ENCODE measurements at regions not wholly inside any gene's neighbourhood (a gene's known extent, or its start where the extent isn't known, plus 50 kb on each side); places are given as distances from the start of the nearest gene placed in this dataset.

- no peak for TF ChIP-seq RFX5 (IDR thresholded peaks at IDR 0.05; ENCODE audit: low read length)
Measured at GRCh38 chr13:59043016-59043415, 1120.7 kb downstream of the DIAPH3 start (continued).

GRCh38 chr13:59047546-59047945 lies 1116.2 kb downstream of the DIAPH3 start:
- H3K9ac ChIP-seq: no peak overlapping the region
- no peaks in the 10 kb centered on the region for H3F3A ChIP-seq (replicated peaks; ENCODE audit: insufficient read depth)
- H3K27ac ChIP-seq (ENCODE audit: low read depth in 2 of 2, low read length in 1 of 2): no peak overlapping the region
- POLR2A ChIA-PET: no interaction called here
- H3K4me1 ChIP-seq (ENCODE audit: control insufficient read depth in 1 of 2, insufficient read depth in 2 of 2, low read depth in 1 of 2, low read length in 1 of 2): no peaks in the 10 kb centered on the region; a peak in 1 of 4 replicates
- WGBS (ENCODE audit: low lambda C conversion rate): 26% methylated on average over 2 of the region's 2 CpGs
- no peaks in the 10 kb centered on the region for H3K9me3 ChIP-seq
- no peak for TF ChIP-seq SIN3A (IDR thresholded peaks at IDR 0.05; ENCODE audit: borderline replicate concordance, low read depth, low read length)
- H3K79me2 ChIP-seq (ENCODE audit: insufficient read depth): no peaks in the 10 kb centered on the region
- H3K27me3 ChIP-seq (ENCODE audit: insufficient read depth): no peaks in the 10 kb centered on the region
- H3K9me2 ChIP-seq: no peaks in the 10 kb centered on the region
- no peak for DNase-seq
- H2AFZ ChIP-seq (ENCODE audit: low read depth): no peak overlapping the region
- CTCF ChIA-PET: no interaction called here
- H3K4me3 ChIP-seq (ENCODE audit: low read depth in 2 of 2, low read length in 1 of 2): no peak overlapping the region
- H4K20me1 ChIP-seq (ENCODE audit: insufficient read depth): no peaks in the 10 kb centered on the region
- no peaks in the 10 kb centered on the region for H3K36me3 ChIP-seq (replicated peaks in 1 of 2; ENCODE audit: control insufficient read depth in 1 of 2, insufficient read depth in 2 of 2, low read length in 1 of 2)
- no peak overlapping the region for H3K4me2 ChIP-seq

GRCh38 chr13:59061621-59062020 lies 1102.1 kb downstream of the DIAPH3 start:
- TF ChIP-seq USF1 (IDR thresholded peaks at IDR 0.05; ENCODE audit: borderline replicate concordance, low read depth): no peak
- Histone ChIP-seq H3K79me2 (ENCODE audit: insufficient read depth) (no peaks in the 10 kb centered on the region), H3K36me3 (replicated peaks in 1 of 2; ENCODE audit: control insufficient read depth in 1 of 2, insufficient read depth in 2 of 2, low read length in 1 of 2) (no peaks in the 10 kb centered on the region), H3K4me1 (ENCODE audit: control insufficient read depth in 1 of 2, insufficient read depth in 2 of 2, low read depth in 1 of 2, low read length in 1 of 2) (no peaks in the 10 kb centered on the region; a peak in 1 of 4 replicates), H3K9me2 (no peaks in the 10 kb centered on the region), H3K9me3 (no peaks in the 10 kb centered on the region), H2AFZ (ENCODE audit: low read depth) (no peak overlapping the region), H3K4me2 (no peak overlapping the region), H3K9ac (no peak overlapping the region), H3K4me3 (ENCODE audit: low read depth in 2 of 2, low read length in 1 of 2) (no peak overlapping the region), H3K27me3 (ENCODE audit: insufficient read depth) (no peaks in the 10 kb centered on the region), H3F3A (replicated peaks; ENCODE audit: insufficient read depth) (no peaks in the 10 kb centered on the region), H4K20me1 (ENCODE audit: insufficient read depth) (no peaks in the 10 kb centered on the region), H3K27ac (ENCODE audit: low read depth in 2 of 2, low read length in 1 of 2) (no peak overlapping the region)
- ChIA-PET CTCF (no interaction called here), POLR2A (no interaction called here)
- 77% methylated on average over 1 of the region's 1 CpG for WGBS (ENCODE audit: low lambda C conversion rate)
- DNase-seq: no peak

GRCh38 chr13:59064042-59064441 lies 1099.7 kb downstream of the DIAPH3 start:
- Histone ChIP-seq H3K36me3 (replicated peaks in 1 of 2; ENCODE audit: control insufficient read depth in 1 of 2, insufficient read depth in 2 of 2, low read length in 1 of 2) (no peaks in the 10 kb centered on the region), H3K9ac (no peak overlapping the region), H3K4me1 (ENCODE audit: control insufficient read depth in 1 of 2, insufficient read depth in 2 of 2, low read depth in 1 of 2, low read length in 1 of 2) (no peaks in the 10 kb centered on the region; a peak in 1 of 4 replicates), H3K27me3 (ENCODE audit: insufficient read depth) (no peaks in the 10 kb centered on the region), H3K27ac (ENCODE audit: low read depth in 2 of 2, low read length in 1 of 2) (no peak overlapping the region), H3K4me3 (ENCODE audit: low read depth in 2 of 2, low read length in 1 of 2) (no peak overlapping the region), H4K20me1 (ENCODE audit: insufficient read depth) (no peaks in the 10 kb centered on the region), H3F3A (replicated peaks; ENCODE audit: insufficient read depth) (no peaks in the 10 kb centered on the region), H3K4me2 (no peak overlapping the region), H3K79me2 (ENCODE audit: insufficient read depth) (no peaks in the 10 kb centered on the region), H3K9me2 (no peaks in the 10 kb centered on the region), H3K9me3 (no peaks in the 10 kb centered on the region), H2AFZ (ENCODE audit: low read depth) (no peak overlapping the region)
- no peak for DNase-seq
- WGBS (ENCODE audit: low lambda C conversion rate): 70% methylated on average over 1 of the region's 1 CpG
- ChIA-PET POLR2A (no interaction called here), CTCF (interaction anchor here (1.2 kb wide), 1 partner anchor 1436 kb away, joined by 3 read pairs; no protein-coding TSS in a partner anchor)
- TF ChIP-seq RCOR1 (IDR thresholded peaks at IDR 0.05; ENCODE audit: low read length): no peak
- TF ChIP-seq MXI1 (IDR thresholded peaks at IDR 0.05; ENCODE audit: low read depth, low read length): no peak
- no peak for TF ChIP-seq GABPA (IDR thresholded peaks at IDR 0.05; ENCODE audit: low read depth)
- no peak for TF ChIP-seq ZBTB33 (IDR thresholded peaks at IDR 0.05; ENCODE audit: borderline replicate concordance, low read depth)
- no peak for TF ChIP-seq EP300 (IDR thresholded peaks at IDR 0.05; ENCODE audit: borderline replicate concordance in 1 of 2, low read depth in 1 of 2, low read length in 1 of 2)
- TF ChIP-seq IRF3 (IDR thresholded peaks at IDR 0.05; ENCODE audit: low read depth, low read length): no peak
- no peak for TF ChIP-seq USF2 (IDR thresholded peaks at IDR 0.05; ENCODE audit: borderline replicate concordance, low read depth, low read length)
- no peak for TF ChIP-seq JUND (IDR thresholded peaks at IDR 0.05)
- no peak for TF ChIP-seq CHD2 (IDR thresholded peaks at IDR 0.05; ENCODE audit: low read length, partially characterized antibody)
- no peak for TF ChIP-seq ELF1 (IDR thresholded peaks at IDR 0.05)
- no peak for TF ChIP-seq NFIC (IDR thresholded peaks at IDR 0.05; ENCODE audit: borderline replicate concordance)
- TF ChIP-seq SIN3A (IDR thresholded peaks at IDR 0.05; ENCODE audit: borderline replicate concordance, low read depth, low read length): no peak
- TF ChIP-seq TEAD4 (IDR thresholded peaks at IDR 0.05; ENCODE audit: borderline replicate concordance, insufficient read depth): no peak
